Vagina (tissue), 2 donors: ENCODE measurements at regions not wholly inside any gene's neighbourhood (a gene's known extent, or its start where the extent isn't known, plus 50 kb on each side); places are given as distances from the start of the nearest gene placed in this dataset.

Experiments
- DNase-seq, 2 donors: peaks; one replicate each; pipeline ENCODE4 v3.0.0-alpha.2; 2017; ENCODE audit errors: extremely low spot score in 2 of 2
- H3K27ac ChIP-seq: fragments of 200-600 bp; sonication (generic); one replicate; pipeline ENCODE4 v1.5.1; 2019
- H3K27me3 ChIP-seq: fragments of 200-600 bp; sonication (generic); one replicate; pipeline ENCODE4 v1.5.1; 2019
- H3K36me3 ChIP-seq, 2 donors: fragments of 200-600 bp; sonication (generic); one replicate each; pipeline ENCODE4 v1.5.1; 2017 to 2019
- H3K4me1 ChIP-seq: fragments of 200-600 bp; sonication (generic); one replicate; pipeline ENCODE4 v1.5.1; 2019
- H3K4me3 ChIP-seq, 2 donors: fragments of 200-600 bp; sonication (generic); 1 replicate in 1 of 2; 2 replicates in 1 of 2; pipeline ENCODE4 v1.5.1; 2016 to 2019
- H3K9me3 ChIP-seq: fragments of 200-600 bp; sonication (generic); one replicate; pipeline ENCODE4 v1.5.1; 2019
- POLR2A ChIP-seq, 2 donors: fragments of 450-650 bp; IDR thresholded peaks; one replicate each; pipeline ENCODE4 v1.6.1; 2017; ENCODE audit warnings: antibody characterized with exemption in 2 of 2, mild to moderate bottlenecking in 2 of 2, moderate library complexity in 2 of 2
- POLR2AphosphoS5 ChIP-seq, 2 donors: sonication (generic); formaldehyde crosslinking; IDR thresholded peaks; one replicate each; pipeline ENCODE4 v1.9.0; 2017; ENCODE audit warnings: antibody characterized with exemption in 2 of 2, mild to moderate bottlenecking in 2 of 2, low read depth in 1 of 2; ENCODE audit not compliant: insufficient read depth in 1 of 2
- intact Hi-C: fragments of 100-400 bp; cut with DNase I; formaldehyde crosslinking; loops from one replicate; pipeline ENCODE4 v1.15.1; 2023
- TF ChIP-seq, protein P1 (sequence below), 3 experiments: fragments of 450-650 bp in 2 of 3; fragments of 200-600 bp in 1 of 3; sonication (generic) in 1 of 3; IDR thresholded peaks; one replicate each; pipeline ENCODE4 v1.5.1; 2017 to 2019; ENCODE audit warnings: antibody characterized with exemption in 3 of 3, mild to moderate bottlenecking in 2 of 3, moderate library complexity in 2 of 3

DNA sequence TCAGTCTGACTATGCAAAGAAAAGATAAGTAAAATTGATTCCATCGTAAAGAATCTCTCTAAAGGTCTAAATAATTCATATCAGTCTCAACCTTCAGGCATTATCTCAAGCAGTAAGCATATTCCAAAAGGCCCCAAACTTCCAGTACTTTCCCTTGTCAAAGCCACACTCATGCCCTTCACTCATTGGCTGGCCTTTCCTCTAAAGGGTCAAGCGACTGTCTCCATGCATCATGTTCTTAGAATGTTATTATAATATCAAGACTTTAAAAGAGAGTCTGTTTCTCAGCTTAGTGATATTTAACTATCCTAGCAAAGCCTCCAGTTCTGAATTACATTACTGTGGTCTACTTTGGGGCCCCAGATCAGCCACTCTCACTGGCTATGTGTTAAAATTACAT is 271.3 kb downstream of the MREG start:
- Histone ChIP-seq H3K4me3 (no peak overlapping the region), H3K27ac (no peak overlapping the region), H3K9me3 (no peaks in the 10 kb centered on the region), H3K27me3 (no peaks in the 10 kb centered on the region), H3K36me3 (no peaks in the 10 kb centered on the region), H3K4me1 (peaks cover 5% of the 10 kb centered on the region)
- intact Hi-C loops: no loop called here
- TF ChIP-seq POLR2A (IDR thresholded peaks at IDR 0.05) (no peak), POLR2AphosphoS5 (IDR thresholded peaks at IDR 0.05; ENCODE audit: insufficient read depth in 1 of 2, low read depth in 1 of 2) (no peak)
- TF ChIP-seq, protein P1, sequence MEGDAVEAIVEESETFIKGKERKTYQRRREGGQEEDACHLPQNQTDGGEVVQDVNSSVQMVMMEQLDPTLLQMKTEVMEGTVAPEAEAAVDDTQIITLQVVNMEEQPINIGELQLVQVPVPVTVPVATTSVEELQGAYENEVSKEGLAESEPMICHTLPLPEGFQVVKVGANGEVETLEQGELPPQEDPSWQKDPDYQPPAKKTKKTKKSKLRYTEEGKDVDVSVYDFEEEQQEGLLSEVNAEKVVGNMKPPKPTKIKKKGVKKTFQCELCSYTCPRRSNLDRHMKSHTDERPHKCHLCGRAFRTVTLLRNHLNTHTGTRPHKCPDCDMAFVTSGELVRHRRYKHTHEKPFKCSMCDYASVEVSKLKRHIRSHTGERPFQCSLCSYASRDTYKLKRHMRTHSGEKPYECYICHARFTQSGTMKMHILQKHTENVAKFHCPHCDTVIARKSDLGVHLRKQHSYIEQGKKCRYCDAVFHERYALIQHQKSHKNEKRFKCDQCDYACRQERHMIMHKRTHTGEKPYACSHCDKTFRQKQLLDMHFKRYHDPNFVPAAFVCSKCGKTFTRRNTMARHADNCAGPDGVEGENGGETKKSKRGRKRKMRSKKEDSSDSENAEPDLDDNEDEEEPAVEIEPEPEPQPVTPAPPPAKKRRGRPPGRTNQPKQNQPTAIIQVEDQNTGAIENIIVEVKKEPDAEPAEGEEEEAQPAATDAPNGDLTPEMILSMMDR (IDR thresholded peaks at IDR 0.05): no peak
- DNase-seq: no peak

DNA sequence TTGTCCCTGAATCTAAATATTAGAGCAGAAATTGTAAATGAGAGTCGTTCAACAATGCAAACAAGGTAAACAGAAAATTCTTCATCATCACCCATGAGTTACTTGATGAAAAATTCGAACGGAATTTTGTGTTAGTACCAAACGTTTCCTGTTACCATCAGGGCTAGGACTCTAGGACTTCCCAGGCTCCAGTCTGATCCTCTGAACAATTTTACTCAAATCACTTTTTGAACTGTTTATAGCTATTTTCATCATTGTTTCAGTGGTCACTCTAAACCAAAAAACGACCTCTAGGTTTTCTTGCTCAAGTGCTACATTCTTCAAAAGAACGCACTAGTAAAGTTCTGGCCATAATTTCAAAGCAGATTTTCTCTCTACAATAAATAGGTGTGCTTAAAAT is 273.3 kb downstream of the MREG start:
- no peak for DNase-seq
- intact Hi-C loops: no loop called here
- Histone ChIP-seq H3K4me3 (no peak overlapping the region), H3K36me3 (no peaks in the 10 kb centered on the region), H3K9me3 (no peaks in the 10 kb centered on the region), H3K27me3 (no peaks in the 10 kb centered on the region), H3K4me1 (peaks cover 5% of the 10 kb centered on the region), H3K27ac (no peak overlapping the region)
- TF ChIP-seq POLR2A (IDR thresholded peaks at IDR 0.05): no peak
- no peak for TF ChIP-seq POLR2AphosphoS5 (IDR thresholded peaks at IDR 0.05; ENCODE audit: insufficient read depth in 1 of 2, low read depth in 1 of 2)

DNA sequence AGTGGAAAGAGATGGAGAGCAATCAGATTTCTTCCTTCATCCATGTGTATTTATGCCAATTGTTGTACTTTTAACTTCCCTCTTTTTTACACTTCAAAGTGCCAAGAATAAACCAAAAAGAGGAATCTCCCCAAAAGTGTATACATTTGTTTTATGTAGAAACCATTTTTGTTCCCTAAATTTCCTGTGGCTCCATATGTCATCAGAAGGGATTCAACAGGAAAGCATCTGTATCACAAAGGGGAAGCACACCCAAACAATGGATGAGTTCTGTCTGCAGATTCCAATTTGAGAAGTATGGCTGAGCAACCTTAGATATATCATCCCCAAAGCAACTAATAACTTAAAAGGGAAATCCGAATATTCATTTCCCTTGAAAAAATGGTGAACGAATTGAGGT is 275.0 kb downstream of the MREG start:
- TF ChIP-seq POLR2AphosphoS5 (IDR thresholded peaks at IDR 0.05; ENCODE audit: insufficient read depth in 1 of 2, low read depth in 1 of 2) (no peak), POLR2A (IDR thresholded peaks at IDR 0.05) (no peak)
- TF ChIP-seq, protein P1 (IDR thresholded peaks at IDR 0.05): no peak
- no peaks in the 10 kb centered on the region for H3K36me3 ChIP-seq
- H3K4me1 ChIP-seq: peaks cover 5% of the 10 kb centered on the region
- intact Hi-C loops: no loop called here
- no peak overlapping the region for H3K27ac ChIP-seq
- no peak overlapping the region for H3K4me3 ChIP-seq
- DNase-seq: no peak
- H3K9me3 ChIP-seq: no peaks in the 10 kb centered on the region
- no peaks in the 10 kb centered on the region for H3K27me3 ChIP-seq

DNA sequence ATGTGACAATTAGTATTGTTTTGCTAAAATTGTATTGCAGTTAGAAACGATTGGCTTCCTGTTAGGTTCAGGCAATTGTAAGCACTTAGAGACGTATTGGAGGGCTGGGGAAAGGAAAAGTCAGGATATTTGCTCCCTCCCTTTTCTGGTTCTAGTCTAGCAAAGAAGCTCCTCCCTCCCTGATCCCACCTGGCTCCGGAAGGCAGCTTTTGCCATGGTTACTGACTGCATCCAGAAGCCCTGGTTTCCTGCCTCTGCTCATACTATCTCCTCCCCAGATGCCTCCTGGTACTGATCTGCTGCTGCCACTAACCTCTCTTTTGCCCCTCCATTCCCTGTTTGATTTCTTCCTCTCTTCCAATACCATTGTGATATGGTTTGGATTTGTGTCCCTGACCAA is 275.9 kb downstream of the MREG start:
- H3K27ac ChIP-seq: no peak overlapping the region
- TF ChIP-seq POLR2AphosphoS5 (IDR thresholded peaks at IDR 0.05; ENCODE audit: insufficient read depth in 1 of 2, low read depth in 1 of 2) (no peak), POLR2A (IDR thresholded peaks at IDR 0.05) (no peak)
- TF ChIP-seq, protein P1 (IDR thresholded peaks at IDR 0.05): no peak
- H3K36me3 ChIP-seq: no peaks in the 10 kb centered on the region
- H3K9me3 ChIP-seq: no peaks in the 10 kb centered on the region
- intact Hi-C loops: no loop called here
- H3K27me3 ChIP-seq: no peaks in the 10 kb centered on the region
- H3K4me1 ChIP-seq: peaks cover 5% of the 10 kb centered on the region
- H3K4me3 ChIP-seq: no peak overlapping the region
- DNase-seq: no peak

DNA sequence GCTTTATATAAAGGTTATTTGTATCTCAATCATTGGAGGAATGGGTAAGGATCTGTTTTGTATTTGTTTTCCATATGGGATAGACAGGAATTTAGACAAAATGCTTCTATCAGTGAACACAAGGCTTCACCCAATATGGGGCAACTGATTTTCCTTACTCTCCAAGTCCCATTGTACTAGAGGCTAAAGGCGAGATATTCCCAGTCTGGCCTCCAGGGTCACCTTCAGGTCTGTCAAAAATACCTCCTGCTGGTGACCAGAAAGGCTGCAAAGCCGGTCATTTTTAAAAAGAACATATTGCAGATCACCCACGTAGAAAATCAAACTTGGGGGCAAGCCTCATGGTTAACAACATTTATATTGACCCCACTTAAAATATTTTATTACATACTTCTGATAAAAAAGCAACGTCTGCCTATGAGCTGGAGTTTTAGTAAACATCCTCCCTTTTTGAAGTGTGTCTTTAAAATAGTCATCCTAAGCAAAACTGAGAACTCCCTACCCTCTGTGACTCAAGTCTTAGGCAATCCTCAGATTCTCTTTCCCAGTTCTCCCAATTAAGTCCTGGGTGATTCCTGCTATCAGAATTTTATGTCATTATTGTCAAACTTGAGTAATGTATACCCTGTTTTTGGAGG is 276.6 kb downstream of the MREG start:
- Histone ChIP-seq H3K27me3 (no peaks in the 10 kb centered on the region), H3K27ac (no peak overlapping the region), H3K4me1 (peaks cover 5% of the 10 kb centered on the region), H3K4me3 (no peak overlapping the region), H3K36me3 (no peaks in the 10 kb centered on the region), H3K9me3 (no peaks in the 10 kb centered on the region)
- TF ChIP-seq POLR2A (IDR thresholded peaks at IDR 0.05): no peak
- no peak for TF ChIP-seq POLR2AphosphoS5 (IDR thresholded peaks at IDR 0.05; ENCODE audit: insufficient read depth in 1 of 2, low read depth in 1 of 2)
- TF ChIP-seq, protein P1 (IDR thresholded peaks at IDR 0.05): no peak
- intact Hi-C loops: no loop called here
- DNase-seq: no peak
